Stimulated activated CD4-positive, alpha-beta T cell treated with anti-CD3 and anti-CD28 coated beads, Interleukin-1b, Interleukin-23, amount 100 ng/mL, for 4 hours (primary cell): ENCODE measurements at regions not wholly inside any gene's neighbourhood (a gene's known extent, or its start where the extent isn't known, plus 50 kb on each side); places are given as distances from the start of the nearest gene placed in this dataset.
A peak's percentile ranks its signal among the peaks of the same experiment; 100 is the strongest.

Experiments
- DNase-seq, 2 donors: peaks; one replicate each; pipeline ENCODE4 v3.0.0-alpha.2; 2020; ENCODE audit warnings: low read depth in 2 of 2

DNA sequence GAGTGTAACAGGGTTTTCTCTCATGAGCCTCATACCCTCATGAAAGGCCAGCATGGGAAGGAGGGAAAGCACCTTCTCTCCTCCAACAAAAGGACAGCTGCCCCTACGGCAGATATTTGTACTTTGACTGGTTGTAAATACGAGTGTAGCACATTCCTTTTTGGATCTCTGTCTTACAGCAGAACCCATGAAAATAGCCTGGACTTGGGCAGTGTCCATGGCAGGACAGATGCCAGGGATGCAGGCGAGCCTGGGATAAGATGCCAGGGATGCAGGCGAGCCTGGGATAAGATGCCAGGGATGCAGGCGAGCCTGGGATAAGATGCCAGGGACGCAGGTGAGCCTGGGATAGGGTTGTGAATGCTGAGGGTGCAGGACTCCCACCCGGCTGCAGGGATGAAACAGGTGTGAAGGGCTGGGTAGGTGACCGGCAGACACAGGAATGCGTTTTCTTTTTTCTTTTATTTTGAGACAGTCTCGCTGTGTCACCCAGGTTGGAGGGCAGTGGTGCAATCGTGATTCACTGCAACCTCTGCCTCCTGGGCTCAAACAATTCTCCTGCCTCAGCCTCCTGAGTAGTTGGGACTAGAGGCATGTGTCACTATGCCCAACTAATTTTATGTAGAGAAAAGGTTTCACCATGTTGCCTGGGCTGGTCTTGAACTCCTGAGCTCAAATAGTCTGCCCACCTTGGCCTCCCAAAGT, 120.0 kb downstream of the BEGAIN start:
- no peak for DNase-seq

DNA sequence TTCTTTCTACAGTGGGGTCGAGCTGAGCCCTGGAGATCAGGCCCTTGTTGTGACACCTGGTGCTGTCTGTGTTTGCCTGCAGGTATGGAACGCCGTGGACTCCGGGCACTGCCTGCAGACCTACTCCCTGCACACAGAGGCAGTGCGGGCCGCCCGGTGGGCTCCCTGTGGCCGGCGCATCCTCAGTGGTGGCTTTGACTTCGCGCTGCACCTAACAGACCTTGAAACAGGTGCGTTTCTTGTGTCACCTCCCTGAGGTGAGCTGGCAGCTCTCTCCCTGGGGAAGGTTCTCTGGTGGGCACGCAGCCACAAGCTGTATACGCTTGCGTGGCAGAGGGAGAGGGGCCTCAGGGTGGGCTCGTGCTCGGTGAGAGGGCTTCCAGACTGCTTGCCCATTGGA, 119.3 kb downstream of the BEGAIN start:
- DNase-seq = no peak

DNA sequence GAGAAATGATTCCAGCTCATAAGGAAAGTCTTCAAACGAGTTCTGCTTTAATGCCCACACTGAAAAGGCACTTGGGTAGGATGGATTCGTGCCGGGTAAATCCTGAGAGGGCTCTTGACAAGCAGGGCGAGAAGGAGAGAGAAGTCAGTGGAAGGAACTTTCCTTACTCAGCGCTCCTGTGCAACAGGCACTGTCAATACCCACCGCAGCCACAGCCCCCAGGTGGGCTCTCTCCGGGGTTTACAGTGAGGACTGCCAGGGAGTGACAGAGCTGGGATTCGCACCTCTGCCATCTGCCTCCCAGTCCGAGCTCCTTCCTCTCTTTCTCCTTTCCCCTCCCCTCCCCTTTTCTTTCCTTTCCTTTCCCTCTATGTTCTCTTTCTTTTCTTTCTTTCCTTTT, 118.7 kb downstream of the BEGAIN start:
- DNase-seq = no peak

DNA sequence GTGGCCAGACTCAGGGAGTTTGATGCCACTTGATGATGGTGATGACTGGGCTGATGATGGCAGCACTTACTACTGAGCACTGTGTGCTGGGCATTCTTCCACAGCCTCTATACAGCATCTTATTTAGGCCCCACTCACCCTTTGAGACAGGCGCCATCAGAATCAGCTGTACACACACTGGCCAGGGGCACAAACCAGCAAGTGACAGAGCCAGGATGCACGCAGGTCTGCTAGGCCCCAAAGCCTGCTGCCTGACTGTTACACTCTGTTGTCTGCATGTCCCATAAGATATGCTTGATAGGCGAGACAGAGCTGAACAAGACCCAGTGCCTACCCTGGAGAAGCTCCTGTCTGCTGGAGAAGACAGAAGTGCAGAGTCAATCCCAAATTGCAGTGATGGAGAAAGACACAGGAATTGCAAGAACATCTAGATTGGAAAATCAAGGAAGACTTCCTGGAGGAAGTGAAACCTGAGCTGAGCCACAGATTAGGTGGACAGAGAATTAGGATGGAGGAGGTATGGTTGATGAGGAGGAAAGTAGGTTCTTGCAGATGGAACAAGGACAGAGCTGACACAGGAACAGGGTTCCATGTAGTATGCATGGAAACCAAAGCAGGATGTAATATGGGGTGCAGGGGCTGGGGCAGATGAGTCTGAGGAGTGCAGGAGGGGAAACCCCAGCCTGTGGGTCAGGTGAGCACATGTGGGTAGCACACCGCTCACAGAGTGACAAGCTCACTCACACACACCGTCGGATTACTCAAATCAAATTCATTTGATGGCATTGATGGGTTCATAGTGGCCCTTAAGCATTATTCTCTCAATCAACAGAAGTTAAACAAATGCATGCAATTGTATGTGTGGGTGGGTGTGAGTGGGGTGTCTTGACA, 117.3 kb downstream of the BEGAIN start:
- no peak for DNase-seq

DNA sequence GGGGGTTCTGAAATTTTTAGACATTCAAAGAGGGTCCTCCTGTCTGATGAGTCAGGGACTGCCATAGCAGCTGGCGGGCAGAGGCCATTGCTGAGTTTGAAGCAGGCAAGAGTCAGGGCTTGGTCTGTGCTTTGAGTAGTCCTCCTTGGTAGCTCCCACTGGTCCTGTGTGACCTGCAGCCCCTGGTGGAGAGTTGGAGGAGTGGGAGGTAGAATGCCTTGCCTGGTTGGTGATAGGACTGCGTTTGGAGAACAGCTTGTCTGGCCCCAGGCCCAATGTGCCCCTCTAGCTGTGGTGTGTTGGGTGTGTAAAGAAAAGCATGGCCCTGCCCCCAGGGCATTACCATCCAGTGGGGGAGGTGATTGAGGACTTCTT, 116.7 kb downstream of the BEGAIN start:
- no peak for DNase-seq

DNA sequence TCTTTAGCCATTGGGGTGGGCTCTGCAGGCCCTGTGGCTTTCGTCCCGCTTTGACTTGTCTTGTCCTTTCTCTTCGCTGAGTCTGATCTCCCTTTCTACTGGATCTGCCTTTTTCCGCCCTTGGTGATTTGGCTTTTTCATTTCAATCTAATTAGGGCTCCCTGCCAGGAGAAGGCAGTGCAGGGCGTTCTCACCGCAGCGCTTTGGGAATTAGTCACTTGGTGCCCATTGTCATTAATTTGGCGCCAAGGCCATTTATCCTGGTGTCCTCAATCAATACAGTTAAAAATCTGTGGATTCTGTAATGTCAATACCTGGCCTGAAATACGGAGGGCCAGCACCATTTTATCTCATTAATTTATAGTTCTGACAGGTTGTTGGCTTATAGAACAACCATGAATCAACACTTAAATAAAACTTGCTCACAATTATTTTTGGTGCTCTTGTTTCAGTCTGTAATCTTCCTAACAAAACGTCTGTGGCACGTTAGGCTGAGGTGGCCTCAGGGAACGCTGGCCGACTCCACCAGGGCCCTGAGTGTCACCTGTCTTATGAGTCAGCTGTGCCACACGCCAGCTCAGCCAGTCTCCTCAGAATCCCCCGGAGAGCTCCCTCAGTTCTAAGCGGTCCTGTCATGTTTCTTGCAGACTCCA, 115.7 kb downstream of the BEGAIN start:
- DNase-seq = no peak

DNA sequence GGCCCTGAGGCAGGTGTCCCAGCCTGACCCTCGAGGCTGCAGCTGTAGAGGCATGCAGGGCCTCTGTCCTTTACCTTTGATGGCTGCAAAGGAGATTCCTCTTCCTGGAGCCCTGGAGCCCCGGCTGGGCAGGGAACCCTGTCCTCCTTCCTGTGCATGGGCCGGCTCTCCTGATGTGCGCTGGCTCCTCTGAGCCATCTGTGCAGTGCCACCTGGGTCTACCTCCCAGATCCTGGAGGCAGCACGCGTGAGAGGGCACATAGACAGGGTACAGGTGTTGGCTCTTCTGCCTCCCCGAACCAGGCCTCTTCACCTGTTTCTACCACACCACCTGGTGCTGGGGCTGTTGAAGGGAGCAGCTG, 115.1 kb downstream of the BEGAIN start:
- no peak for DNase-seq

DNA sequence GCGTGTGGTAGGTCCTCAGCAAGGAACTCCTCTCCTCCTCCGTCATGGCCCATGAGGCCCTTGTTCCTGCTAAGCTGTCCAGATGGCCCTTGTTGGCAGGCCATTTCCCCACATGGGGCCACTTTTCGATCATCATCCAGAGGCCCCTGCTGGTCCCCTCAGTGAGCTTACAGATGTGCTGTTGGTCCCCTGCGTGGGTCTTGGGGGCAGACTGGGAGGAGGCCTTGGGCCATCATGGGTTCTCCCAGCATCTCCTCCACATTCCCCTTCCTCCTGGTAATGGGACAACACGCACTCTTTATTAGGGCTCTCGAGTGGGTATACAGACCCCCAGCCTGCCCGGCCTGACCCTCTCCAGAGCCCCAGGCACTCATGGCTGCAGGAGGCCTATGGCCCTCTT, 114.7 kb downstream of the BEGAIN start:
- no peak for DNase-seq

DNA sequence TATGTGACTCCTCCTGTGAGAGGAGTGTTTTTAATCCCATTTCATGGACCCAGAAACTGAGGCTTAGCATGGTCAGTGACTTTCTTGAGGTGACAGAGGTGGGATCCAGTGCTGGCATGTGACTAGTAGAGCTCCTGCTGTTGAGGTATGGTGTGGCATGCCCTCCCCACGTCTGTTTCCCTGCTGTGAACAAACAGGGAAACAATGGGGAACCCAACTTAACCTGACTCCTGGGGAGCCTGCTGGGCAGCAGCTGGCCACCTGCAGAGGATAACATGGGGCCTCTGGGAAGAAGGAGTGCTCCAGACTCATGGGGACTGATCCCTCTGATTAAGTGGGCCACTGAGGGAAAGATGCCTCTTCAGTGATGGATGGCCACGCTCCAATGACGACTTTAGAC, 114.0 kb downstream of the BEGAIN start:
- no peak for DNase-seq

DNA sequence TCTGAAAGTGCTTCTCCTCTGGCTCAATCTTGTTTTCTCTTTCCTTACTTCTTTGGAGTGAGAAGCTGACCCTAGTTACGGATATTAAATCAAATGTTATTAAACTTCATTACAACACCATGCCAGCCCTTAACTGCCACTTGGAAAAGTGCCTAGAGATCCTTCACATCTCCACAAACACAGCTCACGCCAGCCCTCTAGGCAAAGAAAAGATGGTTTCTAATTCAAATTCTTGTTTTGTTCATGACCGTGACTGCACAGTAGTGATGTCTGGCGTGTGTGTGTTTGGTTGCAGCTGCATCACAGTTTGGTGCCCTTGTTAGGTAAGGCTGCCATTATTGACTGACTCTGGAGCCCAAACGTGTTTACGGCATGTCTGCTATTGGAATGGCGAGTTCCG, 113.0 kb downstream of the BEGAIN start:
- DNase-seq = no peak

DNA sequence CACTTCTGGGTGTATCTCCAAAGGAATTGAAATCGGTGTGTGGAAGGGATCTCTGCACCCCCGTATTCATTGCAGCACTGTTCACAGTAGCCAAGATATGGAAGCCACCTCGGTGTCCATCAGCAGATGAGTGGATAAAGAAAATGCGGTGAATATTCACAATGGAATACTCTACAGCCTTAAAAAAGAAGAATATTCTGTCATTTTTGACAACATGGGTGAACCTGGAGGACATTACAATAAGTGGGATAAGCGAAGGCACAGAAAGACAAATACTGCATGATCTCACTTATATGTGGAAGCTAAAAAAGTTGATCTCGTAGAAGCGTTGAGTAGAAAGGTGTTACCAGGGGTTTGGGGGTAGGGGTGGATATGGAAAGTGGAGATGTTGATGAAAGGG, 111.9 kb downstream of the BEGAIN start:
- no peak for DNase-seq

DNA sequence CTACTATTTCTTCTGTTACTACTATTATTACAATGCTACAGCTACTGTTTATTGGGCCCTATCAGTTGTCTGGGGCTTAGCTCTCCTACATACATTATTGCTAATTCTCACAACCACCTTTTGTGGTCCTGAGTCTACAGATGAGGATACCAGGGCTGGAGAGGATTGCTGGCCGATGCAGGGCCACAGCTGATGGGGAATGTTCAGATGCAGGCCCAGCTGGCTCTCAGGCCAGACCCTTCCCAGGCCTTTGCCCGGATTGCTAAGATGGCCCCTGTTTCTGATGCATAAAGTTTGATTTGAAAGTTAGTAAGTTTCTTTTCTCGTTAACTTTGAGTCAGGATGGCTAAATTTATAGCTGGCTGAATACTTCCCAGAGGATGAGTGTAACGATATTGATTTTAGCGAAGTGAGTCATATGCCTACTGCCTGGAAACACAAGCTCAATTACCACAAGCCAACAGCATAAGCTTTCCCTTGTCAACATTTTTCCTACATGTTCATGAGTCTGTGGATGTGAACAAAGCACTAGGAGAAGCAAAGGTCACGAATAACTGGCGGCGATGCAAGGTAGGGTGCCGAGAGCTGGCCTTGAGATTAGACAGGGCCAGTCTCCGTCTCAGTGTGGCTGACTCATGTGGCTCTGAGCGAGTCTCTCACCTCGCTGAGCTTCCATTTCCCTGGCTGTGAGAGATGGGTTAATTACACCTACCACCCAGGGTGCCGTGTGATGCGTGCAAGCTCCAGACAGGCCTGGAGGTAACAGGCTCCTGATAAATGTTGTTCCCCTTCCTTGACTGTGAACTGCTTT, 111.0 kb downstream of the BEGAIN start:
- no peak for DNase-seq

DNA sequence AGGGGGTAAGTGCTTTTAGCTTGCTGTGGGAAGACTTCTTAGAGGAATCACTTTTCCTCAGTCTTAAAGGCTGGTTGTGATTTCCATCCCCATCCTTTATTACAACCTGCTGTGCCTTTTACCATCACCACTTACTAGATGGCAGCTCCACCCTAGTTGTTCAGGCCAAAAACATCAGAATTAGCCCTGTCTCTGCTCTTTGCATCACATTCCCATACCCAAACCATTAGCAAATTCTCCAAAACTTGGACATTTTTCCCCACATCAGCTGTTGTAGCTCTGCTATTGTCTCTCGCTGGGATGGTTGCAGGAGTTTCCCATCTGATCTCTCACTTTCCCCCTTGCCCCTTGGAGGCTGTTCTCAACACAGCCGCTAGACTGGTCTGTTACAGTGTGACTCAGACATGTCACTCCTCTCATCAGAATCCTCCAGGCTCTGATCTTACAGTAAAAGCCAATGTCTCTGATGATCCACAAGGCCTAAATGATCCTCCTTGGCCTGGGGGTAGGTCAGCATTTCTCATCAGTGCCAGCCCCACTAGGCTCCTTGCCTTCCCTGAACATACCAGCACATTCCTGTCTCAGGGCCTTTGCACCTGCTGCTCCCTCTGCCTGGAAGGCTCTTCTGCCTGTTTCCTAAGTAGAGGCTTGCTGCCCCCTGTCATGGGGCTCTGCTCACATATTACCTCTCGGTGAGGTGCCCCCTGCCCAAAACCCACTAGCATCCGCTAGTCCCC, 102.5 kb downstream of the BEGAIN start:
- no peak for DNase-seq

DNA sequence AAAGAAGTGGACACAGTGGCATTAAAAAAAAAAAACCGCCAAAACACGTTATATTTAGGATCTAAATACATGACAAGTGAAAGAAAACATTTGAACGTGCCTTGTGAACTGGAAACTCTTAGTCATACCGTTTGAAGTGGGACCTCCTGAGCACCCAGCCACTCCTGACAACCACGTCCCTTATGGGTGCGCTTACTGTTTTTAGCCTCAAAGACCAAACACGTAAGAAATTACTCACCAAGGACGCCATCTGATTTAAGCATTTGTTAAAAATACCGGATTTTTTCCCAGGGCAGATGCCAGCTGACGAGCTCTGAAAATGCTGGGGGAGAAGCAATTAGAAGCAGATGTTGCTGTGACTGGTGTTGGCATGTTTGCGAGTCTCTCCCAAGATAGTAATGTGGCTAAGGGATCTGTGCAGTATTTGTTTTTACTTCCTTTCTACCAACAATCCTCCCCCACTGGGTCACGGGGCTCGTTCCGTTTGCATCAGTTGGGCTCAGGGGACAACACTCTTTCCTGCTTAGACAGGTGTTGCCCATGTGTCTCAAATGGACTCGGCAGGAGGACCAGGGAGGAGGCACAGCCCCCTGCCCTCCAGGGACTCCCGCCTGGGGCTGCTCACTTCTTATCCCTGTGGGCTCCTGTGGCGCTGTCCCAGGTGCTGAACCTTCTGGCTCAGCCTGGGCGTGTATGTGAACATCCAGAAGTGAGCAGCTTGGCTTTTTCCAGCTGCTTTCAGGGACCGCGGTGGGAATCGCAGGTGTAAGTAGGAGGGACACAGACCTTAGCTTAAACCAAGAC, 101.0 kb downstream of the BEGAIN start:
- peak; percentile 34 to 43 for DNase-seq
